ENCODE measurements at regions not wholly inside any gene's neighbourhood (a gene's known extent, or its start where the extent isn't known, plus 50 kb on each side); places are given as distances from the start of the nearest gene placed in this dataset.

- no peak for DNase-seq (ENCODE audit: low spot score in 2 of 2)
- Histone ChIP-seq H3K9me3 (no peaks in the 10 kb centered on the region), H3K27ac (no peak overlapping the region), H3K27me3 (no peaks in the 10 kb centered on the region), H3K36me3 (no peaks in the 10 kb centered on the region), H3K4me1 (no peaks in the 10 kb centered on the region), H3K4me3 (no peak overlapping the region)
- TF ChIP-seq CTCF (IDR thresholded peaks at IDR 0.05) = no peak
- no peak for TF ChIP-seq EP300 (IDR thresholded peaks at IDR 0.05)
- no peak for TF ChIP-seq POLR2A (IDR thresholded peaks at IDR 0.05)
- 76 to 77% methylated on average over 4 of the region's 4 CpGs for WGBS, 2 donors
Measured at GRCh38 chr1:71224741-71225377, 144.0 kb upstream of the ZRANB2 start.

- no peaks in the 10 kb centered on the region for H3K27me3 ChIP-seq
- no peak for TF ChIP-seq POLR2A (IDR thresholded peaks at IDR 0.05)
- no peak for TF ChIP-seq EP300 (IDR thresholded peaks at IDR 0.05)
- no peak for TF ChIP-seq CTCF (IDR thresholded peaks at IDR 0.05)
- no peak overlapping the region for H3K27ac ChIP-seq
- no peak overlapping the region for H3K4me3 ChIP-seq
- WGBS, 2 donors = 67 to 75% methylated on average over 7 of the region's 7 CpGs
- no peak for DNase-seq (ENCODE audit: low spot score in 2 of 2)
- H3K4me1 ChIP-seq = no peaks in the 10 kb centered on the region
- H3K36me3 ChIP-seq = no peaks in the 10 kb centered on the region
- H3K9me3 ChIP-seq = no peaks in the 10 kb centered on the region
Measured at GRCh38 chr1:71223641-71224340, 143.0 kb upstream of the ZRANB2 start.

GRCh38 chr1:71222668-71223067 is 141.8 kb upstream of the ZRANB2 start:
- Histone ChIP-seq H3K36me3 (no peaks in the 10 kb centered on the region), H3K9me3 (no peaks in the 10 kb centered on the region), H3K27me3 (no peaks in the 10 kb centered on the region), H3K4me1 (no peaks in the 10 kb centered on the region), H3K27ac (no peak overlapping the region), H3K4me3 (no peak overlapping the region)
- no peak for DNase-seq (ENCODE audit: low spot score in 2 of 2)
- TF ChIP-seq EP300 (IDR thresholded peaks at IDR 0.05) (no peak), CTCF (IDR thresholded peaks at IDR 0.05) (no peak), POLR2A (IDR thresholded peaks at IDR 0.05) (no peak)
- WGBS, 2 donors = 81 to 85% methylated on average over 2 of the region's 2 CpGs

- 75 to 82% methylated on average over 2 of the region's 2 CpGs for WGBS, 2 donors
- TF ChIP-seq EP300 (IDR thresholded peaks at IDR 0.05) (no peak), CTCF (IDR thresholded peaks at IDR 0.05) (no peak)
- DNase-seq (ENCODE audit: low spot score in 2 of 2) = no peak
- H3K4me3 ChIP-seq = no peak overlapping the region
- H3K27ac ChIP-seq = no peak overlapping the region
- H3K9me3 ChIP-seq = no peaks in the 10 kb centered on the region
- no peaks in the 10 kb centered on the region for H3K4me1 ChIP-seq
- no peaks in the 10 kb centered on the region for H3K27me3 ChIP-seq
- H3K36me3 ChIP-seq = no peaks in the 10 kb centered on the region
Measured at GRCh38 chr1:71210718-71211117, 129.9 kb upstream of the ZRANB2 start.

GRCh38 chr1:71203241-71203640 is 122.4 kb upstream of the ZRANB2 start:
- H3K4me1 ChIP-seq = no peaks in the 10 kb centered on the region
- H3K4me3 ChIP-seq = no peak overlapping the region
- no peak for TF ChIP-seq EP300 (IDR thresholded peaks at IDR 0.05)
- TF ChIP-seq CTCF (IDR thresholded peaks at IDR 0.05) = no peak
- TF ChIP-seq POLR2A (IDR thresholded peaks at IDR 0.05) = no peak
- H3K9me3 ChIP-seq = no peaks in the 10 kb centered on the region
- no peaks in the 10 kb centered on the region for H3K27me3 ChIP-seq
- WGBS, 2 donors = 89 to 92% methylated on average over 4 of the region's 4 CpGs
- H3K36me3 ChIP-seq = no peaks in the 10 kb centered on the region
- no peak overlapping the region for H3K27ac ChIP-seq
- DNase-seq (ENCODE audit: low spot score in 2 of 2) = no peak
